VCaP (cell line): ENCODE measurements at regions not wholly inside any gene's neighbourhood (a gene's known extent, or its start where the extent isn't known, plus 50 kb on each side); places are given as distances from the start of the nearest gene placed in this dataset.

Experiments
- H3K27ac ChIP-seq: fragments of 450-650 bp; 2 replicates; pipeline ENCODE4 v1.5.1; 2017
- CTCF ChIP-seq: fragments of 450-650 bp; conservative IDR thresholded peaks from 2 replicates; pipeline ENCODE4 v1.5.1; 2017; ENCODE audit warnings: mild to moderate bottlenecking, moderate library complexity

GRCh38 chr3:159796226-159796625 is 192.4 kb upstream of the IL12A start:
- TF ChIP-seq CTCF, result no peak
- no peak overlapping the region for H3K27ac ChIP-seq

GRCh38 chr3:159796744-159797143 is 191.9 kb upstream of the IL12A start:
- H3K27ac ChIP-seq, result no peak overlapping the region
- no peak for TF ChIP-seq CTCF

- TF ChIP-seq CTCF, result no peak
- H3K27ac ChIP-seq, result no peak overlapping the region
These were observed 190.9 kb upstream of the IL12A start for GRCh38 chr3:159797771-159798170.

GRCh38 chr3:159798951-159799350 is 189.7 kb upstream of the IL12A start:
- TF ChIP-seq CTCF, result no peak
- H3K27ac ChIP-seq, result no peak overlapping the region

GRCh38 chr3:159800434-159801155 is 188.0 kb upstream of the IL12A start:
- H3K27ac ChIP-seq, result no peak overlapping the region
- TF ChIP-seq CTCF, result no peak

GRCh38 chr3:159802864-159803263 is 185.8 kb upstream of the IL12A start:
- no peak for TF ChIP-seq CTCF
- no peak overlapping the region for H3K27ac ChIP-seq

- H3K27ac ChIP-seq, result no peak overlapping the region
- no peak for TF ChIP-seq CTCF
These were observed 185.2 kb upstream of the IL12A start for GRCh38 chr3:159803459-159803858.
